Right atrium auricular region (tissue), 2 donors: ENCODE measurements at regions not wholly inside any gene's neighbourhood (a gene's known extent, or its start where the extent isn't known, plus 50 kb on each side); places are given as distances from the start of the nearest gene placed in this dataset.

Experiments used
- DNase-seq: peaks from one replicate; pipeline ENCODE4 v3.0.0-alpha.2; 2019; ENCODE audit warnings: low spot score
- H3K27ac ChIP-seq, 2 donors: fragments of 200-600 bp; sonication (generic); 1 replicate in 1 of 2; 2 replicates in 1 of 2; pipeline ENCODE4 v1.5.1; 2016 to 2019
- H3K27me3 ChIP-seq, 2 donors: fragments of 200-600 bp; sonication (generic); one replicate each; pipeline versions ENCODE4 v1.5.1 to v1.6.0; 2017 to 2019
- H3K36me3 ChIP-seq: fragments of 200-600 bp; sonication (generic); one replicate; pipeline ENCODE4 v1.5.1; 2016
- H3K4me1 ChIP-seq, 2 donors: fragments of 200-600 bp; sonication (generic); one replicate each; pipeline versions ENCODE4 v1.5.1 to v1.6.0; 2017 to 2019
- H3K4me3 ChIP-seq, 2 donors: fragments of 200-600 bp; sonication (generic); 1 replicate in 1 of 2; 2 replicates in 1 of 2; pipeline ENCODE4 v1.5.1; 2017 to 2019; ENCODE audit warnings: mild to moderate bottlenecking in 1 of 2, moderate library complexity in 1 of 2
- H3K9me3 ChIP-seq, 2 donors: fragments of 200-600 bp; sonication (generic); one replicate each; pipeline ENCODE4 v1.5.1; 2019
- TF ChIP-seq, protein P1 (sequence below), 2 donors: fragments of 200-600 bp; sonication (generic); IDR thresholded peaks; one replicate each; pipeline ENCODE4 v1.5.1; 2019; ENCODE audit warnings: antibody characterized with exemption in 2 of 2

DNA sequence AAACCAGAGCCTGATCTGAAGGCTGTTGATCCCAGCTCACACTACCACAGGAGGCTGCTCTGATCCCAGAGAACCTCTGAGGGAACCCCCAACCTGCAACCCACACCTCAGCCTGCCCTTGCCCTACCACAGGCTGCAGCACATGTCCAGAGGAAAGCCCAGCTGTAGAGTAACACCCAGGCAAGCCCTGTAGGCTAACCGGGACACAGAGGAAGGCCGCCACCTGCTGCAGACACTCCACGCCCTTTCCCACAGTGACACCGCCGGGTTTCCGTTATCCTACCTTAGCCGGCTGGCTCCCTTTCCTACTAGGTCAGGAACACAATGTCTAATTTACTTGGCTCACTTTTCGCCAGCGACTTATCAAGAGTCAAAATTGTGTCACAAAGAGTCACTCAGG, 266.7 kb upstream of the KLHL29 start:
- Histone ChIP-seq H3K27ac (no peak overlapping the region), H3K4me3 (no peak overlapping the region)
- TF ChIP-seq, protein P1, sequence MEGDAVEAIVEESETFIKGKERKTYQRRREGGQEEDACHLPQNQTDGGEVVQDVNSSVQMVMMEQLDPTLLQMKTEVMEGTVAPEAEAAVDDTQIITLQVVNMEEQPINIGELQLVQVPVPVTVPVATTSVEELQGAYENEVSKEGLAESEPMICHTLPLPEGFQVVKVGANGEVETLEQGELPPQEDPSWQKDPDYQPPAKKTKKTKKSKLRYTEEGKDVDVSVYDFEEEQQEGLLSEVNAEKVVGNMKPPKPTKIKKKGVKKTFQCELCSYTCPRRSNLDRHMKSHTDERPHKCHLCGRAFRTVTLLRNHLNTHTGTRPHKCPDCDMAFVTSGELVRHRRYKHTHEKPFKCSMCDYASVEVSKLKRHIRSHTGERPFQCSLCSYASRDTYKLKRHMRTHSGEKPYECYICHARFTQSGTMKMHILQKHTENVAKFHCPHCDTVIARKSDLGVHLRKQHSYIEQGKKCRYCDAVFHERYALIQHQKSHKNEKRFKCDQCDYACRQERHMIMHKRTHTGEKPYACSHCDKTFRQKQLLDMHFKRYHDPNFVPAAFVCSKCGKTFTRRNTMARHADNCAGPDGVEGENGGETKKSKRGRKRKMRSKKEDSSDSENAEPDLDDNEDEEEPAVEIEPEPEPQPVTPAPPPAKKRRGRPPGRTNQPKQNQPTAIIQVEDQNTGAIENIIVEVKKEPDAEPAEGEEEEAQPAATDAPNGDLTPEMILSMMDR (IDR thresholded peaks at IDR 0.05), result no peak

DNA sequence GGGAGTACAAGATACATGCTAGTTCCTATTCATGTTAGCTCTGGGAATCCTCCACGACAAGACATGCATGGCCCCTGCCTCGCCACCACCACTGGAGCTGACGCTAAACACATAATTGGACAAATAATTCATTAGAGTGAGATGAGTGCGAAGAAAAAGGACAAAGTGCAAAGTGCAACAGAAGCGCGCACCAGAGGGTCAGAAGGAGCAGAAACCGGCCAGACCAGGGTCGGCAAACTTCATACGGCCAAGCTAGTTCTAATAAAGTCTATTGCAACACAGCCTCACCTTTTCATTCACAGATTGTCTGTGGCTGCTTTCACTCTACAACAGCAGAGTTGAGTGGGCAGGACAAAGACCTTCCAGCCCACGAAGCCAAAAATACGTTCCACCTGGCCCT, 266.1 kb upstream of the KLHL29 start:
- Histone ChIP-seq H3K9me3 (no peaks in the 10 kb centered on the region), H3K4me1 (no peaks in the 10 kb centered on the region), H3K36me3 (no peaks in the 10 kb centered on the region), H3K27ac (no peak overlapping the region), H3K4me3 (no peak overlapping the region), H3K27me3 (no peaks in the 10 kb centered on the region)
- TF ChIP-seq, protein P1 (IDR thresholded peaks at IDR 0.05), result no peak
- DNase-seq, result no peak

More for the DNA sequence above, 266.7 kb upstream of the KLHL29 start:
- Histone ChIP-seq H3K9me3 (no peaks in the 10 kb centered on the region), H3K36me3 (no peaks in the 10 kb centered on the region), H3K4me1 (no peaks in the 10 kb centered on the region), H3K27me3 (no peaks in the 10 kb centered on the region)
- DNase-seq, result no peak

DNA sequence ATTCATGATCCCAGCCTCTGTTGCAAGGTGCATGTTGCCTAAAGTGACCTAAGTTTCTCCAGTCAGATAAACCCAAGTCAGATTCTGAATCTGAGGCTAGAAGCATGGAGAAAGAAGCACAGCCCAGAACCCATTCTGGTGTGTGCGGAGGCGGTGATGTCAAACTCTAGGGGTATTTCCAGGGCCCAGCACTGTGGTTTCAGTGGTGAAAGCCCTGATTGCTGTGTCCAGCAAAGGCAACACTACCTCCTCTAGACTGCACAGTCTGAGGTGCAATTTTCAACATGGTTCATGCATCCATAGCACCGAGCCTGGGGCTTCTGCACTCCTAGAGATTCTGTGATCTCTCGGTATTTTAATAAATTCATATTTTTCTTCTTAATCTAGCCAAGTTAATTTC, 264.8 kb upstream of the KLHL29 start:
- Histone ChIP-seq H3K4me1 (no peaks in the 10 kb centered on the region), H3K27ac (no peak overlapping the region)

DNA sequence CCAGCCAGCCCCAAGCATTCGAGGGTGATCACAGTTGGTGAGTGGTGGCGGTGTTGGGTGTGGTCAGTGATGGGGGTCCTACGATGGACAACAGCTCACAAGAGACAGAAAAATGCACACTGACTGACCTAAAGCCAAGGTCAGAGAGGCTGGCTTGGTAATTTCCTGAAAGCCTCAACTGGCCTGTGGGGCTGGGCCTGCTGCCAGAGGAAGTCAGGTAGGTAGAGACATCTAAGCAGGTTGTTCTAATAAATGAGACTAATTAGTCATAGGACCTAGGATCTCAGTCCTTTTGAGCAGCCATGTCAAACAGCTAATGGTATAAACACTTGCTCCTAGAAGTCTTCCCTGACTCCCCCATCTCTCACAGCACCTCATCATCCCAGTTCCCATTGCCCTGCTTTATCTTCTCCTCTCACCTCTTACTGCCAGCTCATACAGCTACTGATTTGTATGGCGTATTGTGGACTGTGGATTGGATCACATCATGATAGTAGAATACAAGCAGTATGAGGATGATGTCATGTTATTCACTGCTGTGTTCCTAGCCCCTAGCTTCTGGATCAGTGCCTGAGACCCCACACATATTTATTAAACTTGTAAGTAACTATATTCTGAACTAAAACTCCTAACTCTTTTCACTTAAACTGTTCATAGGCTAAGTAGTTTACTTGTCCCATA, 262.9 kb upstream of the KLHL29 start:
- Histone ChIP-seq H3K4me3 (no peak overlapping the region), H3K27me3 (no peaks in the 10 kb centered on the region), H3K27ac (no peak overlapping the region), H3K9me3 (no peaks in the 10 kb centered on the region), H3K4me1 (no peaks in the 10 kb centered on the region), H3K36me3 (no peaks in the 10 kb centered on the region)
- DNase-seq, result no peak
- TF ChIP-seq, protein P1 (IDR thresholded peaks at IDR 0.05), result no peak

More for the DNA sequence above, 264.8 kb upstream of the KLHL29 start:
- no peaks in the 10 kb centered on the region for H3K9me3 ChIP-seq
- H3K4me3 ChIP-seq, result no peak overlapping the region
- TF ChIP-seq, protein P1 (IDR thresholded peaks at IDR 0.05), result no peak
- no peaks in the 10 kb centered on the region for H3K27me3 ChIP-seq
- no peak for DNase-seq
- no peaks in the 10 kb centered on the region for H3K36me3 ChIP-seq

DNA sequence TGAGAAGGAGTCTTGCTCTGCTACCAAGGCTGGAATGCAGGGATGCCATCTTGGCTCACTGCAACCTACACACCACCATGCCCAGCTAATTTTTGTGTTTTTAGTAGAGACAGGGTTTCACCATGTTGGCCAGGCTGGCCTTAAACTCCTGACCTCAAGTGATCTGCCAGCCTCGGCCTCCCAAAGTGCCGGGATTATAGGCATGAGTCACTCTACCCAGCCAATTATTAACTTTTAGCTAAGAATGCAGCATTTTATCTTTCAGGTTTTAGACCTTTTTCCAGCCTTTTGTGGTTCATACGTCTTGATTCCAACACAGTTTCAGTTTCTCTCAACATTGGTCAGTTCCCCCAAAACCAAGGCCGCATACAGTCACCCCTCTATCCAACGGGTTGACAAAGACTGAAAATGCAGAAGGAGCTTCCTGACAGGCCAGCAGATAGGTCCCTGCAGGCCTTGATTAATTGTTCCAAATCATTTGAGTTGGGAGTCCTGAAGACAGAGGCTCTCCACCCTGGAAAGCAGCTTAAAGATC, 262.2 kb upstream of the KLHL29 start:
- Histone ChIP-seq H3K36me3 (no peaks in the 10 kb centered on the region), H3K27ac (no peak overlapping the region), H3K4me1 (no peaks in the 10 kb centered on the region), H3K4me3 (no peak overlapping the region), H3K27me3 (no peaks in the 10 kb centered on the region), H3K9me3 (no peaks in the 10 kb centered on the region)
- DNase-seq, result no peak
- TF ChIP-seq, protein P1 (IDR thresholded peaks at IDR 0.05), result no peak

DNA sequence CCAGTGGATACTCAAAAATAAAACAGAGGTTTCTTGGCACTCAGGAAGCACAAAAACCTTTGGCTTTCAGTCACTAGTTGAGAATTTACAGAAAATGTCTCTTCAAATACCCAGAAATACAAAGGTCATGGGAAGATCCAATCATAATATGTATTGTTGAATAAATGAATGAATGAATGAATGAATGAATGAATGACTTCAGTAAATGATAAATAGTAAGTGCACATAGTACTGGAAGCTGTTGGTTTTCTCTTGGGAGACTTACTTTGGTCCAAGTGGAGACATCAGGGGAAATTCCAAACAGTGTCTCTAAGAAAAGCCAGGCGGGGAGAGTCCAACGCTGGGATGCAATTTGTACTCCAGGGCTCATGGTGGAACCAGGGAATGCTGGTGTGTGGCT, 261.3 kb upstream of the KLHL29 start:
- H3K4me3 ChIP-seq, result no peak overlapping the region
- DNase-seq, result no peak
- H3K9me3 ChIP-seq, result peaks cover 0 to 3% of the 10 kb centered on the region in 2 donors
- no peaks in the 10 kb centered on the region for H3K36me3 ChIP-seq
- no peak overlapping the region for H3K27ac ChIP-seq
- H3K4me1 ChIP-seq, result no peaks in the 10 kb centered on the region
- TF ChIP-seq, protein P1 (IDR thresholded peaks at IDR 0.05), result no peak
- H3K27me3 ChIP-seq, result no peaks in the 10 kb centered on the region
